ENCODE measurements at regions not wholly inside any gene's neighbourhood (a gene's known extent, or its start where the extent isn't known, plus 50 kb on each side); places are given as distances from the start of the nearest gene placed in this dataset.
A peak's percentile ranks its signal among the peaks of the same experiment; 100 is the strongest.

DNA sequence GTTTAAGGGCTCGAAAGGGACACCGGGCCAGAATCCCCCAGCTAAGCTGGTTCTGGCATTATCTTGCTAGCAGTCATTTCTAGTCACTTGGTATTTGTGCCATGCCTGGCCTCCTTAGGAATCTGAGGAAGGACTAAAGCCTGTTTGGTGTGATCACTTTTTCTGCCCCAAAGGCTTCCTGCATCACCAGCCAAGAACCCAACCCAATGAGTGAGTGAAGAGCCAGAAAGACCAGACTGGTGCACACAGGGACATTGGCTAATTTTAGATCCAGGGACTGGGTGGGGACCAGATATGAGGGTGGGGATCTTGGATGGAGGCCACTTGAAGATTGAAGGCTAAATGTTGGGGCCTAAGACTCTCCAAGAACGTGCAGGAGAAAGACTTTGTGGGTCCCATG lies 411.9 kb upstream of the TNP1 start:
- Histone ChIP-seq H2AFZ (no peak overlapping the region), H3K27ac (no peak overlapping the region), H3K4me1 (ENCODE audit: insufficient read depth) (no peaks in the 10 kb centered on the region), H4K20me1 (ENCODE audit: insufficient read depth, poor library complexity, severe bottlenecking) (no peaks in the 10 kb centered on the region), H3K4me2 (no peak overlapping the region), H3K27me3 (no peaks in the 10 kb centered on the region), H3K36me3 (replicated peaks; ENCODE audit: insufficient read depth, low read depth) (no peaks in the 10 kb centered on the region), H3K79me2 (no peaks in the 10 kb centered on the region), H3K4me3 (no peak overlapping the region), H3K9me3 (ENCODE audit: low read depth) (no peaks in the 10 kb centered on the region), H3K9me2 (replicated peaks; ENCODE audit: insufficient read depth) (no peaks in the 10 kb centered on the region)
- TF ChIP-seq, protein P1, sequence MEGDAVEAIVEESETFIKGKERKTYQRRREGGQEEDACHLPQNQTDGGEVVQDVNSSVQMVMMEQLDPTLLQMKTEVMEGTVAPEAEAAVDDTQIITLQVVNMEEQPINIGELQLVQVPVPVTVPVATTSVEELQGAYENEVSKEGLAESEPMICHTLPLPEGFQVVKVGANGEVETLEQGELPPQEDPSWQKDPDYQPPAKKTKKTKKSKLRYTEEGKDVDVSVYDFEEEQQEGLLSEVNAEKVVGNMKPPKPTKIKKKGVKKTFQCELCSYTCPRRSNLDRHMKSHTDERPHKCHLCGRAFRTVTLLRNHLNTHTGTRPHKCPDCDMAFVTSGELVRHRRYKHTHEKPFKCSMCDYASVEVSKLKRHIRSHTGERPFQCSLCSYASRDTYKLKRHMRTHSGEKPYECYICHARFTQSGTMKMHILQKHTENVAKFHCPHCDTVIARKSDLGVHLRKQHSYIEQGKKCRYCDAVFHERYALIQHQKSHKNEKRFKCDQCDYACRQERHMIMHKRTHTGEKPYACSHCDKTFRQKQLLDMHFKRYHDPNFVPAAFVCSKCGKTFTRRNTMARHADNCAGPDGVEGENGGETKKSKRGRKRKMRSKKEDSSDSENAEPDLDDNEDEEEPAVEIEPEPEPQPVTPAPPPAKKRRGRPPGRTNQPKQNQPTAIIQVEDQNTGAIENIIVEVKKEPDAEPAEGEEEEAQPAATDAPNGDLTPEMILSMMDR (IDR thresholded peaks at IDR 0.05; ENCODE audit: poor library complexity): no peak
- TF ChIP-seq EZH2phosphoT487 (IDR thresholded peaks at IDR 0.05; ENCODE audit: low read depth, severe bottlenecking, unreplicated experiment) (no peak), EZH2 (IDR thresholded peaks at IDR 0.05; ENCODE audit: borderline replicate concordance) (no peak)
- 97% methylated on average over 3 of the region's 3 CpGs for WGBS (ENCODE audit: low lambda C conversion rate, missing lambda C conversion rate)
- no peak for DNase-seq (ENCODE audit: low spot score)

DNA sequence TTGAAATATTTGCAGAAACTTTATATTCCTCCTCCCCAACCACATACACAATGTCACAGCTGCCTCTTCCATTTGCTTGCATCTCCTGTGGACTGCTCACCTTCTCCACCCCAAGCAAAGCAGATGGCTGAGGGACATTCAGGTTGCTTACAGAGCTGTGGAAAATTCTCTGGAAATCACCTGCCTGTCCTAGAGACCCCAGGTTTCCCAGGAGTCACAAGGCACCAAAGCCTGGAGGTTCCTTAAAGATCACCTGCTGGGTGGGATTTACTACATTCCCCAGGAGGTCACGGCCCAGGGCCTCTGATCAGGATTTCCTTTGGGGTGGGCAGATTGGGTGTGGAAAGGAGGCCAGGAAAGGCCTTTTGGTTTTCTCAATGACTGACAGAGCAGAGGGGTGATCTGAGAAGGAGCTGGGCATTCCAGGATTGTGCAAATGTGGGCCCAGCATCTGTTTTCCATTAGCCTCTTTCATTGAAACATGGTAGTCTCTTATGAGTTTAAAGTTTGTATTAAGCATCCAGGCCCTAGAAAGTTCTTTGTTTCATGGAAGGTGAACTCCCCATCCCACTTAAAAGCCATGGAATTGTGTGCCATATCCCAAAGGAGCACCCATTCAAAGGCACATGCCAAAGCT lies 410.7 kb upstream of the TNP1 start:
- Histone ChIP-seq H2AFZ (no peak overlapping the region), H3K4me2 (no peak overlapping the region), H3K4me3 (no peak overlapping the region), H3K9me2 (replicated peaks; ENCODE audit: insufficient read depth) (no peaks in the 10 kb centered on the region), H3K79me2 (no peaks in the 10 kb centered on the region), H3K27ac (no peak overlapping the region), H4K20me1 (ENCODE audit: insufficient read depth, poor library complexity, severe bottlenecking) (no peaks in the 10 kb centered on the region), H3K9me3 (ENCODE audit: low read depth) (no peaks in the 10 kb centered on the region), H3K36me3 (replicated peaks; ENCODE audit: insufficient read depth, low read depth) (no peaks in the 10 kb centered on the region), H3K27me3 (no peaks in the 10 kb centered on the region), H3K4me1 (ENCODE audit: insufficient read depth) (no peaks in the 10 kb centered on the region)
- no peak for TF ChIP-seq EZH2 (IDR thresholded peaks at IDR 0.05; ENCODE audit: borderline replicate concordance)
- TF ChIP-seq, protein P1 (IDR thresholded peaks at IDR 0.05; ENCODE audit: poor library complexity): no peak
- no peak for TF ChIP-seq EZH2phosphoT487 (IDR thresholded peaks at IDR 0.05; ENCODE audit: low read depth, severe bottlenecking, unreplicated experiment)
- DNase-seq (ENCODE audit: low spot score): no peak
- 81% methylated on average over 1 of the region's 1 CpG for WGBS (ENCODE audit: low lambda C conversion rate, missing lambda C conversion rate)

- no peak overlapping the region for H3K4me2 ChIP-seq
- H3K9me2 ChIP-seq (replicated peaks; ENCODE audit: insufficient read depth): no peaks in the 10 kb centered on the region
- peak overlapping the region; percentile 11 for H3K27ac ChIP-seq
- no peak overlapping the region for H2AFZ ChIP-seq
- H3K36me3 ChIP-seq (replicated peaks; ENCODE audit: insufficient read depth, low read depth): no peaks in the 10 kb centered on the region
- WGBS (ENCODE audit: low lambda C conversion rate, missing lambda C conversion rate): 28% methylated on average over 8 of the region's 8 CpGs
- H3K4me1 ChIP-seq (ENCODE audit: insufficient read depth): no peaks in the 10 kb centered on the region
- no peak overlapping the region for H3K4me3 ChIP-seq
- no peaks in the 10 kb centered on the region for H3K79me2 ChIP-seq
- no peaks in the 10 kb centered on the region for H4K20me1 ChIP-seq (ENCODE audit: insufficient read depth, poor library complexity, severe bottlenecking)
- H3K9me3 ChIP-seq (ENCODE audit: low read depth): no peaks in the 10 kb centered on the region
- TF ChIP-seq, protein P1 (IDR thresholded peaks at IDR 0.05; ENCODE audit: poor library complexity): no peak
- TF ChIP-seq EZH2phosphoT487 (IDR thresholded peaks at IDR 0.05; ENCODE audit: low read depth, severe bottlenecking, unreplicated experiment) (no peak), EZH2 (IDR thresholded peaks at IDR 0.05; ENCODE audit: borderline replicate concordance) (no peak)
- H3K27me3 ChIP-seq: no peaks in the 10 kb centered on the region
- no peak for DNase-seq (ENCODE audit: low spot score)
Observed at GRCh38 chr2:217269701-217270484, 410.0 kb upstream of the TNP1 start.
